KMS-11 (cell line): ENCODE measurements at regions not wholly inside any gene's neighbourhood (a gene's known extent, or its start where the extent isn't known, plus 50 kb on each side); places are given as distances from the start of the nearest gene placed in this dataset.
"Not testable (repeated sequence)": the region's sequence is repeated elsewhere in the genome, so short reads cannot be mapped to it uniquely, and the experiment has no call there.

Experiments used
- H2AFZ ChIP-seq: fragments of 200-600 bp; sonication (generic); 2 replicates; pipeline ENCODE4 v1.6.1; 2016; ENCODE audit warnings: antibody characterized with exemption, mixed run types, low read depth
- H3K27ac ChIP-seq: fragments of 200-600 bp; sonication (generic); 2 replicates; pipeline ENCODE4 v1.6.1; 2016; ENCODE audit warnings: mild to moderate bottlenecking, mixed run types
- H3K27me3 ChIP-seq: fragments of 200-600 bp; sonication (generic); 2 replicates; pipeline ENCODE4 v1.6.1; 2017; ENCODE audit warnings: mild to moderate bottlenecking, low read depth, mixed run types, moderate library complexity; ENCODE audit not compliant: insufficient read depth
- H3K36me3 ChIP-seq: fragments of 200-600 bp; sonication (generic); 2 replicates; pipeline ENCODE4 v1.6.1; 2017; ENCODE audit warnings: mild to moderate bottlenecking, mixed run types; ENCODE audit not compliant: insufficient read depth
- H3K4me1 ChIP-seq: fragments of 200-600 bp; sonication (generic); 2 replicates; pipeline ENCODE4 v1.6.1; 2016; ENCODE audit warnings: mild to moderate bottlenecking, low read depth, mixed run types; ENCODE audit not compliant: poor library complexity, severe bottlenecking
- H3K4me2 ChIP-seq: fragments of 200-600 bp; sonication (generic); 2 replicates; pipeline ENCODE4 v1.7.0; 2016; ENCODE audit warnings: mild to moderate bottlenecking, mixed run types
- H3K4me3 ChIP-seq: fragments of 200-600 bp; sonication (generic); IDR thresholded peaks from 2 replicates; pipeline ENCODE4 v1.6.1; 2017; ENCODE audit warnings: low read depth, low read length, mixed read lengths; ENCODE audit not compliant: insufficient read depth
- H3K79me2 ChIP-seq: fragments of 200-600 bp; sonication (generic); 2 replicates; pipeline ENCODE4 v1.6.1; 2016; ENCODE audit warnings: low read depth, mixed run types; ENCODE audit not compliant: insufficient read depth
- H3K9ac ChIP-seq: fragments of 200-600 bp; sonication (generic); 2 replicates; pipeline ENCODE4 v1.6.1; 2016; ENCODE audit warnings: mild to moderate bottlenecking, mixed run types
- H4K20me1 ChIP-seq: fragments of 200-600 bp; sonication (generic); 2 replicates; pipeline ENCODE4 v1.6.1; 2016; ENCODE audit warnings: mild to moderate bottlenecking, mixed run types; ENCODE audit not compliant: insufficient read depth
- CTCF ChIP-seq: fragments of 200-600 bp; sonication (generic); conservative IDR thresholded peaks from 2 replicates; pipeline ENCODE4 v1.6.1; 2017; ENCODE audit warnings: low read depth, mild to moderate bottlenecking, antibody characterized with exemption, low read length, moderate library complexity, mixed read lengths

GRCh38 chr17:20929334-20929733, 113.5 kb downstream of the USP22 start:
- Histone ChIP-seq H3K79me2 (no peaks in the 10 kb centered on the region), H2AFZ (no peak overlapping the region), H3K4me3 (no peak overlapping the region), H3K36me3 (no peaks in the 10 kb centered on the region), H3K9ac (no peak overlapping the region), H3K27ac (no peak overlapping the region), H3K4me2 (no peak overlapping the region), H3K4me1 (peaks cover 3% of the 10 kb centered on the region), H4K20me1 (no peaks in the 10 kb centered on the region), H3K27me3 (no peaks in the 10 kb centered on the region)
- TF ChIP-seq CTCF, result no peak

GRCh38 chr17:20930081-20930760, 112.6 kb downstream of the USP22 start:
- no peak overlapping the region for H3K4me3 ChIP-seq

GRCh38 chr17:20933040-20933439, 109.8 kb downstream of the USP22 start:
- not testable (repeated sequence) for H4K20me1 ChIP-seq, H3K27ac ChIP-seq, H3K79me2 ChIP-seq, H3K4me2 ChIP-seq, H2AFZ ChIP-seq, H3K9ac ChIP-seq, H3K36me3 ChIP-seq, H3K4me1 ChIP-seq, H3K27me3 ChIP-seq, H3K4me3 ChIP-seq

More at GRCh38 chr17:20930081-20930760, 112.6 kb downstream of the USP22 start:
- Histone ChIP-seq H3K27ac (no peak overlapping the region), H2AFZ (no peak overlapping the region), H3K4me1 (peaks cover 6% of the 10 kb centered on the region), H3K9ac (no peak overlapping the region), H3K79me2 (no peaks in the 10 kb centered on the region), H4K20me1 (no peaks in the 10 kb centered on the region), H3K36me3 (no peaks in the 10 kb centered on the region), H3K27me3 (no peaks in the 10 kb centered on the region), H3K4me2 (no peak overlapping the region)
- TF ChIP-seq CTCF, result no peak

GRCh38 chr17:20934288-20934687, 108.5 kb downstream of the USP22 start:
- Histone ChIP-seq H3K27me3 (no peaks in the 10 kb centered on the region), H3K79me2 (no peaks in the 10 kb centered on the region), H3K36me3 (no peaks in the 10 kb centered on the region), H3K4me3 (no peak overlapping the region), H3K9ac (no peak overlapping the region), H3K27ac (no peak overlapping the region), H2AFZ (no peak overlapping the region), H3K4me1 (peaks cover 6% of the 10 kb centered on the region), H3K4me2 (no peak overlapping the region), H4K20me1 (no peaks in the 10 kb centered on the region)
- TF ChIP-seq CTCF, result no peak

- Histone ChIP-seq H3K4me3 (no peak overlapping the region), H3K27ac (no peak overlapping the region), H3K36me3 (no peaks in the 10 kb centered on the region), H3K4me2 (no peak overlapping the region), H2AFZ (no peak overlapping the region), H3K9ac (no peak overlapping the region), H3K79me2 (no peaks in the 10 kb centered on the region), H3K4me1 (peaks cover 6% of the 10 kb centered on the region), H4K20me1 (no peaks in the 10 kb centered on the region), H3K27me3 (no peaks in the 10 kb centered on the region)
- no peak for TF ChIP-seq CTCF
These were observed 107.1 kb downstream of the USP22 start for GRCh38 chr17:20935740-20936139.
